ENCODE measurements at regions not wholly inside any gene's neighbourhood (a gene's known extent, or its start where the extent isn't known, plus 50 kb on each side); places are given as distances from the start of the nearest gene placed in this dataset.

DNA sequence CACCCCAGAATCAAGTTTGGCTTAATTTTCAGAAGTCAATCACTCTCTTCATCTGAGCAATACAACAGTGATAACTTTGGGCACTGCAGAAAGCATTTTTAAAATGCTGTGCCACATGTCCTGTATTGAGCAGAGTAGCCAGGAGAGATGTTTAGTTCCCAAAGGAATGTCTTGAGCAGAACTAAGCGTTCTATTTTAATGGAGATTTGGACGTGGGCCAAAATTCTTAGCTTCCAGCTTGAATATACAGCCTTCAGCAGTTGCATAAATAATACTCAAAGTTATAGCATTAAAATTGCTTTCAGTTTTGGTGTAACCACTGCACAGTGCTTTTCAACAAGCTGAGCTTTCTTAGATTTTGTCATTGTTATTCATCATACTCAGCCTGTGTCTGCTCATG, 679.2 kb downstream of the NLGN4X start:
- TF ChIP-seq, protein P1, sequence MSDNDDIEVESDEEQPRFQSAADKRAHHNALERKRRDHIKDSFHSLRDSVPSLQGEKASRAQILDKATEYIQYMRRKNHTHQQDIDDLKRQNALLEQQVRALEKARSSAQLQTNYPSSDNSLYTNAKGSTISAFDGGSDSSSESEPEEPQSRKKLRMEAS (IDR thresholded peaks at IDR 0.05; ENCODE audit: low read depth, low read length) = no peak
- TF ChIP-seq, protein P2, sequence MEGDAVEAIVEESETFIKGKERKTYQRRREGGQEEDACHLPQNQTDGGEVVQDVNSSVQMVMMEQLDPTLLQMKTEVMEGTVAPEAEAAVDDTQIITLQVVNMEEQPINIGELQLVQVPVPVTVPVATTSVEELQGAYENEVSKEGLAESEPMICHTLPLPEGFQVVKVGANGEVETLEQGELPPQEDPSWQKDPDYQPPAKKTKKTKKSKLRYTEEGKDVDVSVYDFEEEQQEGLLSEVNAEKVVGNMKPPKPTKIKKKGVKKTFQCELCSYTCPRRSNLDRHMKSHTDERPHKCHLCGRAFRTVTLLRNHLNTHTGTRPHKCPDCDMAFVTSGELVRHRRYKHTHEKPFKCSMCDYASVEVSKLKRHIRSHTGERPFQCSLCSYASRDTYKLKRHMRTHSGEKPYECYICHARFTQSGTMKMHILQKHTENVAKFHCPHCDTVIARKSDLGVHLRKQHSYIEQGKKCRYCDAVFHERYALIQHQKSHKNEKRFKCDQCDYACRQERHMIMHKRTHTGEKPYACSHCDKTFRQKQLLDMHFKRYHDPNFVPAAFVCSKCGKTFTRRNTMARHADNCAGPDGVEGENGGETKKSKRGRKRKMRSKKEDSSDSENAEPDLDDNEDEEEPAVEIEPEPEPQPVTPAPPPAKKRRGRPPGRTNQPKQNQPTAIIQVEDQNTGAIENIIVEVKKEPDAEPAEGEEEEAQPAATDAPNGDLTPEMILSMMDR (IDR thresholded peaks at IDR 0.05; ENCODE audit: low read depth, low read length) = no peak
